A673 (cell line): ENCODE measurements at regions not wholly inside any gene's neighbourhood (a gene's known extent, or its start where the extent isn't known, plus 50 kb on each side); places are given as distances from the start of the nearest gene placed in this dataset.

Experiments
- CTCF ChIP-seq: fragments of 300-800, 200-600 bp; sonication (generic); conservative IDR thresholded peaks from 2 replicates; pipeline ENCODE4 v1.5.1; 2017; ENCODE audit warnings: low read depth, mild to moderate bottlenecking, antibody characterized with exemption, low read length, moderate library complexity, mixed read lengths
- EZH2 ChIP-seq: fragments of 200-600 bp; sonication (generic); IDR thresholded peaks from 2 replicates; pipeline ENCODE4 v1.6.1; 2017; ENCODE audit warnings: borderline replicate concordance, low read depth, mild to moderate bottlenecking, mixed read lengths, antibody characterized with exemption, low read length; ENCODE audit not compliant: poor library complexity, severe bottlenecking

DNA sequence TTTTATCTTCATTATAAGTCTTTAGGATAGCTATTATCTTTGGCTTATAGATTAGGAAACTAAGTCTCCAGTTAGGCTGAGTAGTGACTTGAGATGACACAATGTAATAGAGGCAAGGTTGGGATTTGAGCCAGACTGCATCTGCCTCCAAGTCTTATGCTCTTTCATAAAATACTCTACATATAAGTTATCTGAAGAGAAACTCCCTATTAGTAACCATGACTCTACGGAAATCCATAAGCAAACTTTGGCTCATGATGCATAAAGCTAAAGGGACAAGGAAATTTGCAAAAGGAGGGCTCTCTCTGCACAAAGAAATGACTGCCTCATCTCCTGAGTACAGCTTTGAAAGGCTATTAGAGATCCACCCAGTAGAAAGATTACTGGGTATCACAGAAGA lies 77.6 kb upstream of the FRMD4B start:
- no peak for TF ChIP-seq CTCF
- TF ChIP-seq EZH2 = no peak
